HL-60 (cell line): ENCODE measurements at regions not wholly inside any gene's neighbourhood (a gene's known extent, or its start where the extent isn't known, plus 50 kb on each side); places are given as distances from the start of the nearest gene placed in this dataset.

ENCODE experiments used
- DNase-seq, 2 experiments: peaks; one replicate each; pipeline ENCODE4 v3.0.0-alpha.2; 2010 to 2020; ENCODE audit warnings: low read depth in 1 of 2, low spot score in 1 of 2
- H3K27ac ChIP-seq: fragments of 250-450 bp; sonication (Bioruptor Pico); replicated peaks from 2 replicates; pipeline ENCODE4 v1.5.1; 2020; ENCODE audit warnings: mild to moderate bottlenecking, moderate library complexity
- H3K27me3 ChIP-seq: fragments of 250-450 bp; sonication (Bioruptor Pico); 2 replicates; pipeline ENCODE4 v1.5.1; 2021; ENCODE audit warnings: mild to moderate bottlenecking, moderate library complexity; ENCODE audit not compliant: insufficient read depth, poor library complexity, severe bottlenecking
- H3K4me3 ChIP-seq: replicated peaks from 2 replicates; pipeline ENCODE4 v1.5.1; 2011; ENCODE audit warnings: mild to moderate bottlenecking, control low read depth, low read length; ENCODE audit not compliant: insufficient read depth
- GABPA ChIP-seq: IDR thresholded peaks from 2 replicates; pipeline ENCODE4 v1.6.1; 2012; ENCODE audit warnings: low read depth
- POLR2AphosphoS5 ChIP-seq: IDR thresholded peaks from 2 replicates; pipeline ENCODE4 v1.6.1; 2012; ENCODE audit warnings: low read depth
- SPI1 ChIP-seq: IDR thresholded peaks from 2 replicates; pipeline ENCODE4 v1.6.1; 2012; ENCODE audit warnings: low read depth, mild to moderate bottlenecking, borderline replicate concordance
- TF ChIP-seq, protein P1 (sequence below): IDR thresholded peaks from one replicate; pipeline ENCODE4 v1.5.1; 2011; ENCODE audit warnings: low read length, control low read depth, inconsistent platforms; ENCODE audit not compliant: insufficient read depth
- TF ChIP-seq, protein P2 (sequence below): IDR thresholded peaks from 2 replicates; pipeline ENCODE4 v1.6.1; 2012; ENCODE audit warnings: low read depth; ENCODE audit not compliant: insufficient replicate concordance

DNA sequence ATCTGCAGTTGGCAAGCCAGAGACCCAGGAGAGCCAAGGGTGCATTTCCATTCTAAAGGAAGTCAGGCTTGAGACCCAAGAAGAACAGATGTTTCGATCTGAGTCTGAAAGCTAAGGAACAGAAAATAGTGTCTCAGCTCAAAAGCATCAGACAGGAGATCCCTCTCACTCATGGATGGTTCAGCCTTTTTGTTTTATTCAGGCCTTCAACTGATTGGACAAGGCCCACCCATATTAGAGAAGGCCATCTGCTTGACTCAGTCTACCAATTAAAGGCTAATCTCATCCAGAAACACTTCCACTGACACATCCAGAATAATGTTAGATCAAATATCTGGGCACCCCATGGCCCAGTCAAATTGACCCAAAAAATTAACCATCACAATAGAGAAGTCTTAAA lies 255.0 kb downstream of the TXNL1 start:
- Histone ChIP-seq H3K4me3 (no peak overlapping the region), H3K27ac (no peak overlapping the region), H3K27me3 (no peaks in the 10 kb centered on the region)
- TF ChIP-seq, protein P1, sequence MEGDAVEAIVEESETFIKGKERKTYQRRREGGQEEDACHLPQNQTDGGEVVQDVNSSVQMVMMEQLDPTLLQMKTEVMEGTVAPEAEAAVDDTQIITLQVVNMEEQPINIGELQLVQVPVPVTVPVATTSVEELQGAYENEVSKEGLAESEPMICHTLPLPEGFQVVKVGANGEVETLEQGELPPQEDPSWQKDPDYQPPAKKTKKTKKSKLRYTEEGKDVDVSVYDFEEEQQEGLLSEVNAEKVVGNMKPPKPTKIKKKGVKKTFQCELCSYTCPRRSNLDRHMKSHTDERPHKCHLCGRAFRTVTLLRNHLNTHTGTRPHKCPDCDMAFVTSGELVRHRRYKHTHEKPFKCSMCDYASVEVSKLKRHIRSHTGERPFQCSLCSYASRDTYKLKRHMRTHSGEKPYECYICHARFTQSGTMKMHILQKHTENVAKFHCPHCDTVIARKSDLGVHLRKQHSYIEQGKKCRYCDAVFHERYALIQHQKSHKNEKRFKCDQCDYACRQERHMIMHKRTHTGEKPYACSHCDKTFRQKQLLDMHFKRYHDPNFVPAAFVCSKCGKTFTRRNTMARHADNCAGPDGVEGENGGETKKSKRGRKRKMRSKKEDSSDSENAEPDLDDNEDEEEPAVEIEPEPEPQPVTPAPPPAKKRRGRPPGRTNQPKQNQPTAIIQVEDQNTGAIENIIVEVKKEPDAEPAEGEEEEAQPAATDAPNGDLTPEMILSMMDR: no peak
- TF ChIP-seq, protein P2, sequence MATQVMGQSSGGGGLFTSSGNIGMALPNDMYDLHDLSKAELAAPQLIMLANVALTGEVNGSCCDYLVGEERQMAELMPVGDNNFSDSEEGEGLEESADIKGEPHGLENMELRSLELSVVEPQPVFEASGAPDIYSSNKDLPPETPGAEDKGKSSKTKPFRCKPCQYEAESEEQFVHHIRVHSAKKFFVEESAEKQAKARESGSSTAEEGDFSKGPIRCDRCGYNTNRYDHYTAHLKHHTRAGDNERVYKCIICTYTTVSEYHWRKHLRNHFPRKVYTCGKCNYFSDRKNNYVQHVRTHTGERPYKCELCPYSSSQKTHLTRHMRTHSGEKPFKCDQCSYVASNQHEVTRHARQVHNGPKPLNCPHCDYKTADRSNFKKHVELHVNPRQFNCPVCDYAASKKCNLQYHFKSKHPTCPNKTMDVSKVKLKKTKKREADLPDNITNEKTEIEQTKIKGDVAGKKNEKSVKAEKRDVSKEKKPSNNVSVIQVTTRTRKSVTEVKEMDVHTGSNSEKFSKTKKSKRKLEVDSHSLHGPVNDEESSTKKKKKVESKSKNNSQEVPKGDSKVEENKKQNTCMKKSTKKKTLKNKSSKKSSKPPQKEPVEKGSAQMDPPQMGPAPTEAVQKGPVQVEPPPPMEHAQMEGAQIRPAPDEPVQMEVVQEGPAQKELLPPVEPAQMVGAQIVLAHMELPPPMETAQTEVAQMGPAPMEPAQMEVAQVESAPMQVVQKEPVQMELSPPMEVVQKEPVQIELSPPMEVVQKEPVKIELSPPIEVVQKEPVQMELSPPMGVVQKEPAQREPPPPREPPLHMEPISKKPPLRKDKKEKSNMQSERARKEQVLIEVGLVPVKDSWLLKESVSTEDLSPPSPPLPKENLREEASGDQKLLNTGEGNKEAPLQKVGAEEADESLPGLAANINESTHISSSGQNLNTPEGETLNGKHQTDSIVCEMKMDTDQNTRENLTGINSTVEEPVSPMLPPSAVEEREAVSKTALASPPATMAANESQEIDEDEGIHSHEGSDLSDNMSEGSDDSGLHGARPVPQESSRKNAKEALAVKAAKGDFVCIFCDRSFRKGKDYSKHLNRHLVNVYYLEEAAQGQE: no peak
- TF ChIP-seq POLR2AphosphoS5: no peak
- no peak for TF ChIP-seq GABPA
- TF ChIP-seq SPI1: no peak
- DNase-seq: no peak

DNA sequence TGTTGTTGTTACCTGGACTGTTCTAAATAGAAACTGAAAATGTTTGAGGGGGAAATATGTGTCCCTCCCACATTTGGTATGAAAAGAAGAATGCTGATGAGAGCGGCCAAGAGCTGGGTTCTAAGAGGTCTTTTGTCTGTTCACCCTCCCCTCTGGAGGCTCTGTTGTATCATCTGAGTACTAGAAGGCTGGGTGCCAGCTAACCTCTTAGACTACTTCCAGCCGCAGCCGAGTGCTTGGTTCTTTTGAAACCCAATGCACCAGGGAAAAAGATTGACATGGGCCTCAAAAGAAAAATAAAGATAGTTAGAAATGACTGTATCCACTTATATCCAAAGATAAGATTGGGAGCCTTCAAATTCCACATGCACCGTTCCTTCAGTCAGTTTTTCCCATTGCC lies 255.9 kb downstream of the TXNL1 start:
- Histone ChIP-seq H3K27ac (no peak overlapping the region), H3K27me3 (no peaks in the 10 kb centered on the region), H3K4me3 (no peak overlapping the region)
- no peak for DNase-seq
- TF ChIP-seq, protein P2: no peak
- TF ChIP-seq POLR2AphosphoS5: no peak
- TF ChIP-seq, protein P1: no peak
- TF ChIP-seq SPI1: no peak
- TF ChIP-seq GABPA: no peak

DNA sequence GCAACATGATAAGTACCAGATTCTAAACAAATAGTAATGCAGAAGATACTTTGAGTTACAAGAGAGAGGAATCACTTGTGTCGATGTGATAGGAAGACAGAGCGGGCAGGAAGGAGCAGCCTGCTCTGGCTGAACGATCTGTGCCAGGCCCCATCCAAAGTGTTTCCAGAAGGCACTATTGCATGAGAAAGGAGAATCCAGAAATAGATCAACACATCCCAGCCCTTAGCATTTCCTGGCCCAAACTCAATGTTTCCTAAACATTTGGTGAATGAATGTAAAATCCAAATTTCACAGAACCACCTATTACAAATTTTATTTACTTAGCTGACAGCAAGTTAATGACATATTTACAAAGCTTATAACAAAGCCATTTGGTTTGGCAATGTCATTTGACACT lies 257.2 kb downstream of the TXNL1 start:
- Histone ChIP-seq H3K27ac (no peak overlapping the region), H3K4me3 (no peak overlapping the region), H3K27me3 (no peaks in the 10 kb centered on the region)
- no peak for DNase-seq
- TF ChIP-seq SPI1 (no peak), GABPA (no peak), POLR2AphosphoS5 (no peak)
- TF ChIP-seq, protein P2: no peak
- TF ChIP-seq, protein P1: no peak
